ENCODE measurements at regions not wholly inside any gene's neighbourhood (a gene's known extent, or its start where the extent isn't known, plus 50 kb on each side); places are given as distances from the start of the nearest gene placed in this dataset.

- ChIA-PET CTCF (interaction anchor here (1.4 kb wide), 1 partner anchor 128 kb away, joined by 3 read pairs; no protein-coding TSS in a partner anchor), POLR2A (no interaction called here)
- no peak for TF ChIP-seq CTCF (IDR thresholded peaks at IDR 0.05; ENCODE audit: control extremely low read depth, extremely low read depth, low read depth, missing control alignments)
- DNase-seq (ENCODE audit: extremely low spot score), result no peak
Observed at GRCh38 chr2:2875831-2876230, 501.8 kb downstream of the EIPR1 start.

GRCh38 chr2:2875296-2875695, 502.3 kb downstream of the EIPR1 start:
- no peak for TF ChIP-seq CTCF (IDR thresholded peaks at IDR 0.05; ENCODE audit: control extremely low read depth, extremely low read depth, low read depth, missing control alignments)
- ChIA-PET CTCF (interaction anchor here (1.4 kb wide), 1 partner anchor 128 kb away, joined by 3 read pairs; no protein-coding TSS in a partner anchor), POLR2A (no interaction called here)
- DNase-seq (ENCODE audit: extremely low spot score), result no peak

GRCh38 chr2:2874805-2875204, 502.8 kb downstream of the EIPR1 start:
- CTCF ChIA-PET, result interaction anchor here (1.4 kb wide), 1 partner anchor 127 kb away, joined by 3 read pairs; no protein-coding TSS in a partner anchor
- POLR2A ChIA-PET, result no interaction called here
- DNase-seq (ENCODE audit: extremely low spot score), result no peak
- no peak for TF ChIP-seq CTCF (IDR thresholded peaks at IDR 0.05; ENCODE audit: control extremely low read depth, extremely low read depth, low read depth, missing control alignments)

- no peak for DNase-seq (ENCODE audit: extremely low spot score)
- POLR2A ChIA-PET, result no interaction called here
- CTCF ChIA-PET, result interaction anchor here (1.4 kb wide), 1 partner anchor 127 kb away, joined by 3 read pairs; no protein-coding TSS in a partner anchor
- TF ChIP-seq CTCF (IDR thresholded peaks at IDR 0.05; ENCODE audit: control extremely low read depth, extremely low read depth, low read depth, missing control alignments), result no peak
Observed at GRCh38 chr2:2874341-2874740, 503.3 kb downstream of the EIPR1 start.

- no peak for DNase-seq (ENCODE audit: extremely low spot score)
- ChIA-PET POLR2A (no interaction called here), CTCF (no interaction called here)
- TF ChIP-seq CTCF (IDR thresholded peaks at IDR 0.05; ENCODE audit: control extremely low read depth, extremely low read depth, low read depth, missing control alignments), result no peak
Observed at GRCh38 chr2:2873450-2873811, 504.2 kb downstream of the EIPR1 start.

GRCh38 chr2:2872713-2873449, 504.7 kb downstream of the EIPR1 start:
- POLR2A ChIA-PET, result no interaction called here
- CTCF ChIA-PET, result no interaction called here
- no peak for TF ChIP-seq CTCF (IDR thresholded peaks at IDR 0.05; ENCODE audit: control extremely low read depth, extremely low read depth, low read depth, missing control alignments)
- DNase-seq (ENCODE audit: extremely low spot score), result no peak
